T-helper 1 cell (primary cell): ENCODE measurements at regions not wholly inside any gene's neighbourhood (a gene's known extent, or its start where the extent isn't known, plus 50 kb on each side); places are given as distances from the start of the nearest gene placed in this dataset.
A peak's percentile ranks its signal among the peaks of the same experiment; 100 is the strongest.
"Not testable (repeated sequence)": the region's sequence is repeated elsewhere in the genome, so short reads cannot be mapped to it uniquely, and the experiment has no call there.

Experiments
- DNase-seq, 5 donors: peaks; one replicate each; pipeline ENCODE4 v3.0.0-alpha.2; 2012 to 2020

DNA sequence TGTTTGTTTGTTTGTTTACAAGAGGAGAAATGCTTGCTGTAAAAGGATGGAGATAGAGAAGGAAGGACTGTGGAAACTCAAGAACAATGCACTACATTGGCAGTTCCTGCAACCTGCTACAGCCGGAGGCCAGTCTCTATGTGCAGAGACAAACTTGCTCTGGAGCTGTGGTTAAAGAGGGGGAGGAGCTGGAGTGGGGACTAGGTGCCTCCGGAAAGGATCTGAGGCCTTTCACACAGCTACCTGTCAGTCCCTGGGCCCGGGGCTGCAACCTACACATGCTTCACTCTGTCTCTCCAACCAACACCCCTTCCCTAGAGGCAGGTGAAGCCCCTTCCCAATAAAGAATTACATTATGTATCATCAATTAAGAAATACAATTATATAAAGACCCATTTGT lies 1234.0 kb upstream of the ZEB2 start:
- DNase-seq = no peak

DNA sequence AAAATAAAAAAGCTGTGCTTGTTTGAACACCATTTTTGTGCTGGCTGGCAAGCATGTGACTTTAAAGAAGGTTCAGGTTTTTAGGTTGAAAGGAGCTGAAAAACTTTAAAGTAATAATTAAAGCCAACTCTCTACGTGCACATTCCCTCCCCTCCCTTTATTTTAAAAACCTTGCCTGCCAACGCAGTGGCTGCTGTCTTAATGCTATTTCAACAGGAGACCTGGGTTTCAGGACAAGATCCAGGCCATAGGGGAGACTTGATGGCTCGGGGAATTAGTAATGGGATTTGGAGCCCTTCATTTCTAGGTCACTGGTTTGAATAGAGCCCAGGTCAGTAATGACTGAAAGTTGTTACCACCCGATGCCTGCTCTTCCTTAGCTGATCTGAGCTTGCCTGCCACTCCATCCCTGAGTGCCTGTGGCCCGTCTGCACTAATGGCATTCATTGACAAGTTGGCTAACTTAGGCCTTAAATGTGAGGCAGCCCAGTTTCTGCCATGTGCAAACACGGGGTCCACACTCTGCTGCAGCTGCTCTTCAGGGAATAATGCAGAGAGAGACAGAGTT lies 1233.2 kb upstream of the ZEB2 start:
- no peak for DNase-seq

DNA sequence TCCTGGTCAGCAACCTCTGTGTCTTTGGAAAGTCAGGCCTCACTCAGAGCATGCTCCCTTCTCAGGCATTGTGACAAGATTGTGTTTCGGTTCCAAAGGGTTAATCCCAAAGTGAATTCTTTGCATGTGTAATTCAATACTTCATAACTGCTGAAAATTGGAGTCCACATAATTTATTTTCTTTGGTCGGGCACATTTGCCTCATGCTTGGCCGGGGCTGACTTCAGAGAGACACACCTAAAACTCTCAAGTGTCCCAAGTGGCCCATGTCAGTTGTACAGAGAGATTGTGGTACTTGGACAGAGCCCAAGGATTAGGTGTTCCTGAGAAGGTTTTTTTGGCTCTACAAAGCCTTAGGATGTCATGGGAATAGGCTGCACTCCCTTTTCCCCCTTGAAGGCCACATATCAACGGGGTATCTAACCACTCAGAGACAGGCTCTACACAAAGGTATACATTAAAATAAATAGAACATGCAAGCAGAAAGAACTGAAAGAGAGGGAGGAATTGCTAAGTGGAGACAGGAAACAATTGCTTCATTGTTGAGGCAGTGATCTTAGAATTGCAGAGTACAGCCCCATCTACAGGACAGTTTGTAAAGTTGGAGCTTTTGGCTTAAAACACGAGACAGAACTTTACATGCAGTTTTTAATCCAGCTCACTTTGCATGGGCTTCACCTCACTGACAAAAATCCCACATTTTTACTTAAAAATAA lies 1232.3 kb upstream of the ZEB2 start:
- peak in 1 of 5 donors; percentile 25 for DNase-seq

DNA sequence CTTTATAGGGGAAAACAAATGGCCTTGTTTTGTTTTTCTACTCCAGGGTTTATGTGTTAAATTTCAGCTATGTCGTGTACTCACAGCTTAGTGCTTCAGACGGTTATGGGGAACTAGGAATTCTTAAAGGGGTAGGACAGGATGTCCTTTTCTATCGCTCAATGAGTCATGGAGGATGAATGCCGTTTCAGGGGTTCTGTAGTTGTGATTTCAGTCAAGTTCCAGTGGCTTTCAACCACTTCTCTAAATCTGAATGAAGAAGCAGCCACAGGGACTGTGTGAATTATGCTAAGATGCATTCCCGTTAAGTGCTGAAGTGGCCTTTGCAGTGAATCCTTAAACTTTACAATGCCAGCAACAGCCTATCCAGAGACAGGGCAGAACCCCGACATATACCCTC lies 1231.7 kb upstream of the ZEB2 start:
- peak in 1 of 5 donors; percentile 32 for DNase-seq

DNA sequence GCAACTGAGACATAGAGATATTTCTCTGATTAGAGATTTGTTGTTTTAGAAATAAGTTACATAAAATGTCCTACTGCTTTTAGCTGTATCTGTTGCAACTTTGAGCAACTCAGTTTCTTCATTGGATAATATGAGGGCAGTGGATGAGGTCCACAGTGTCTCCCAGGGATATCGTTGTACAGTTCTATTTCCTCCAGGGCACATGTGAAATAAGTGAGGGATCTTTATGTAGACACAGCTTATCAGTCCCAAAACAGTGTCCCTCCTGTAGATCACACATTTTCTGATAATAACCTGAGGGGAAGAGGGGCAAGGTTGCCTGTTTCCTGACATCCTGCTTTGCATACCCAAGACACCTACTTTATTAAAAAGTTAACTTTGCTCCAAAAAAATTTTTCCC lies 1231.2 kb upstream of the ZEB2 start:
- no peak for DNase-seq

DNA sequence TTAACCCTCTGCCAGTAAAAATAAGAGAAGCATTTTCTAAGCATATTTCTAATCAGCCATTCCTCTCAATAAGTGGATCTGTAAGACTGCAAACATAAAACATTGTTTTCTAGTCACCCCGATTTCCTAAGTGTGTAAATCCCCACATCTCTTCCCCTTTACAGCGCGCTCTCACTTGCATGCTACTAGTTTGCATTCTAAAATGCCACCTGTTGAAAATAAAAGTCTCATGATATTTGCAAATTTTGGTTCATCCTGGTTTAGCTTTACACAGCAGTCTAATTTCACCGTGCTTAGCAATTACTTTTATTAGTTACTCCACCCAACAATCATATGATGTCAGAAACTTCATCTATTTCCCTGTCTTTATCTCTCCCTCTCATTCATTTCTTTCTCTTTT lies 1230.7 kb upstream of the ZEB2 start:
- no peak for DNase-seq

DNA sequence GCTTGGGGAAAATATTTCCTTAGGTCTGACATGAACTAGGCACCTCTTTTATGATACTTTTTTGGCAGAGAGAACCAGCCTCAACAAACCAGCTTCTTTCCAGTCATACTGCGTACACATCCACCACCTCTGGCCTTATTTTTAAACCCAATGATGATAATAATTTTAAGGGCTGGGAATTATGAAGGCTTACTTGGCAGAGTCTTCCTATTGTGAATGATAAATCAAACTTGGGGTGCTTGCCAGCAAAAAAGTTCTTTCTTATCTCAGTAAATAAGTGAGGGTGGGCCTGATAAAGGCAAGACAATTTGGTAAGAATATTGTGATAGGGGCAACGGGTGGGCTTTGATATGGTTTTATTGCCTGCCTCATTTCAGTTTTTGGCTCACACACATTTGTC lies 1230.2 kb upstream of the ZEB2 start:
- DNase-seq = no peak

DNA sequence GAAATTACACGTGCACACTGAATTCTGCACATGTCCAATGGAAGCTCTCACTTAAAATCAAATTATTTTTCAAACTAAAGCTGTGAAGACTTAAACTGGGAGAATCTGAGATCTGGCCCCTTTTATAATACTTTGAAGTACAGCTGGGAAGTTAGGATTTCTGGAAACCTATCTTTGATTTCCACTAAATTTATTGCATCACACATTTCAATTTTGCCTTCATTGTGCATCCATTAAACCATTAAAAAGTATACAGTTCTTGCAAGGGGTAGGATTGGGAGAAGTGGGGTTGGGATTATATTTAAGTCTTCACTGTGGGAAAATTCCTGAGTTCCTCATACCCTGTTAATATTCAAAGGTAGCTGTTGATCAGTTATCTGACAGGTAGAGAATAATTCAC lies 1229.6 kb upstream of the ZEB2 start:
- no peak for DNase-seq

DNA sequence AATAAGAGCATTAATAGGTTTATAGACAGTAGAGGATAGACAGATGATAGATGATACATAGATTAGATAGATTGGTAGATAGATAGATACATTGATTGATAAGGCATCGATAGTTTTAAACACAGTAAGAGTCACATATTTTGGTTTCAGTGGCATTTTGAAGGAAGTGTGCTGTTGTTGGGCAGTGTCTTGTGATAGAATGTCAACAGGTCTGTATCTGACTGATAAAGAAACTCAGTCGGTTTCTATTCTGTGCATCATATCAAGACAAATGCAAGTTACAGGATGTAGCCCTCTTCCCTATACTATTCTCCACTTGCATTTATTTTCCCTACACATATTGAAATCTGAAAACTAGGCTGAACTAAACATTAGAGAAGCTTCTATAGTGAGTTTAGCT lies 1229.0 kb upstream of the ZEB2 start:
- peak in 1 of 5 donors; percentile 53 for DNase-seq

DNA sequence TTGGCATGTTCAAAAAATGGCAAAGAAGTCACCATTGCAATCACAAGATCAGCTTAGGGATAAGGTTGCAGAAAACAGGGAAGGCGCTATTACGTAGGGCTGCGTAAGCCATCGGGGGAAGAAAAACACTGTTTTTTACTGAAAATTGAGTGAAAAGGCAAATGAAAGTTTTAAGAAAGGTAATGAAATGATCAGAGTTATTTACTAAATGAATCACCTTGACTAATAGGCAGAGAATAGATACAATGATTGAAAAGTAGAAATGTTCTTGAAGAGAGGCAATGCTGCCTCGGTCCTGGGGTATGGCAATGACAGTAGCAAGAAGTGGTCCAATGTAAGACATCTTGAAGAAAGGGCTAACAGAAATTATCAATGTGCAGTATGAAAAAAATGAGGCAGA lies 1227.8 kb upstream of the ZEB2 start:
- DNase-seq = no peak

DNA sequence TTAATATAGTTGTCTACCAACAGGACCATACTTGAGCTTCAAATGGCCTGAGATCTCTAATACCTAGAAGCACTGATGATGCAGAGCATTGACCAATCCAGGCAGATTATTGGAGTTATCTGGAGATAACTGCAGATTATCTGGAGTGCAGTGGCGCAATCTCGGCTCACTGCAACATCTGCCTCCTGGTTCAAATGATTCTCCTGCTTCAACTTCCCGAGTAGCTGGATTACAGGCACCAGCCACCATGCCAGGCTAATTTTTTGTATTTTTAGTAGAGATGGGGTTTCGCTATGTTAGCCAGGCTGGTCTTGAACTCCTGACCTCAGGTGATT lies 1225.4 kb upstream of the ZEB2 start:
- DNase-seq = not testable (repeated sequence)

DNA sequence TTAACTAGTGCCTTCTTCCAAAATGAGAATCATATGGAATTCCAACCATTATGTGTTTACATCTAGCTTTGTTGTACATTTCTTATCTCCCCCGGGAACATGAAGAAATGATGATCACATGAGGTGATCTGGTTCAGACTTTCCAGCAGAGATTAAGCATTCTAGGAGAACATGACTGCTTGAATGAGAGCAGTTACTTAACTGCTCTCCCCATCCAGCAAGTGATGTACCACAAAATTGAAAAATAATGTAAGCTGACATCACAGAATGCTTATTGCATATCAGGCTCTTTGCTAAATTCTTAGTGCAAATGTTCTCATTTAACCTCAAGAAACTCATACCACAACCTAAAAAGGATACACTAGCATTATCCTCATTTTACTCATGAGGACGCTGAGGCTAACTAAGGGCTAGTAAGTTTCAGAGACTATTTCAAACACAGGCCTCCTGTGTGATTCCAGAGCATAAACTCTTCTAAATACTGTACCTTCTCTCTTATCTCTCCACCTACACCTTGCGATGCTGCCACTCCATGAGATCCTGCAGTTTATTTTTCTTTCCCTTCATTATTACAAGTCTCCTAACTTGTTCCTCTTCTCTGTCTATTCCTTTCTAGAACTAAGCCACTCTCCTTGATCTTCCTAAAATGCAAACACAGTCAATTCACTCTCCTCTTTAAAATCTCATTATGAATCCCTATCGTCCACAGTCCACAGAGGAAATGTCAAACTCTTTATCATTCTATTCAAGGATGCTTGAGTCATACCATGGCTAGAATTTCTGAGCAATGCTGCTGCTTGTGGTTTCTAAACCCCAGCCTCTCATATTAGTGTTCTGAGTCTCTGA lies 1224.8 kb upstream of the ZEB2 start:
- DNase-seq = peak in 1 of 5 donors; percentile 52

DNA sequence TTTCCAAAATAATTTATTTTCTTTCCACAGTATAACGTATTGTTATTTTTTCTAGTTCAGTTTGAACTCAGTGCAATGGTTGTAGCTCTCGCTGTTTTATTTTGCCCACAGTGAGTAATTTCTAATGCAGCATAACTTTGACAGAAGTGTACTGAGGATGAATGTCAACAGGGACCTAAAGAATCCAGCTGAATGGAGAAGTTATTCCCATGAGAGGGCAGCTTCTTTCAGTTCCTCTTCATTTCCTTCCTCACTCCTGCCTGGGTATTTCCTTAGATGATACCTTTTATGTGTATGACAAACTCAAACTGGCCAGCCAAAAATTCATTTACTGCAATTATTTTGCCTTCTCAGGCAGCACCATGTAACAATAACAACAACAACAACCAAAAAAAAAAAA lies 1223.1 kb upstream of the ZEB2 start:
- DNase-seq = no peak

DNA sequence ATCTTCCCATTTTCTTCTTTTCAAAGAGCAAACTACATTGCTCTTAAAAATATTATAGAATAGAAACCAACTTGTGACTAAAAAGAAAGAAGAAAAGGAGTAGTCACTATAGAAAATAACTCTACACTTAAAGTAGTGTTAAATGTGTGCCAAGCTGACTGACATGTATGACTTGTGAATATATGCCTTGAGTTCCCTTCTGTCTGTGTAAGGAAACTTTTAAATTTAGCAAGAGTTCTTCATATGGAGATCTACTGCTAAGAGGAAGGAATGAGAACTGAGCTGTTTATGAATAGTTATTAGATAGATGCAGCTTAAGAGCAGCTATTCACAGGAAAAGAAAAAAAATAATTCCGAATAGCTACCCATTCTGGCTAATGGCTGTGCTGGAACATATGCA lies 1221.7 kb upstream of the ZEB2 start:
- DNase-seq = no peak

DNA sequence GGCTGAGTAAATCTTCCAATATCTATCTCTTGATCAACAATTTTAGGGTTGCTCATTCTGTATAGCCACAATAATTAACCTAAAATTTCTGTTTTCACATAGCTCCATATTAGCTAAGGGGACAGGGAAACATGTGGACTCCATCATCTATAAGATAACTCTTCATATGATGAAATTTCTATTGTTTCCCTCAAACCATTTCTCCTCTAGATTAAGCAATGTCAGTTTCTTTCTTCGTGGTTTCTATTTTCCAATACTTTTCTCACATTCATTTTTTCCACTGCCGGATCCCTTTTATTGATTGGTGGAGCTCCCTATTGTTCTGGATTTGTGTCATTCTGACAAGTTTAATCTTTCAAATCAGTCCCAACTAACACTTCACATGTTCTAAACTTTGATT lies 1221.3 kb upstream of the ZEB2 start:
- no peak for DNase-seq

DNA sequence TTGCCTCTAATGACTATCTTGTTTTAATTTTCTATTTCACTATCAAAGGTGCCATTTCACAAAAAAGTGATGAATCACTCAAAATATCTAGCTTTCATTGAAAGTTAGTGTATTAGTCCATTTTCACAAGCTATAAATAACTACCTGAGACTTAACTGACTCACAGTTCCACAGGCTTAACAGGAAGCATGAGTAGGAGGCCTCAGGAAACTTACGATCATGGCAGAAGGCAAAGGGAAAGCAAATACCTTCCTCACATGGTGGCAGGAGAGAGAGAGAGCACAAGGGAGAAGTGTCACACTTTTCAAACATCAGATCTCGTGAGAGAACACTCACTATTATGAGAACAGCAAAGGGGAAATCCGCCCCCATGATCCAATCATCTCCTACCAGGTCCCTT lies 1220.4 kb upstream of the ZEB2 start:
- no peak for DNase-seq

DNA sequence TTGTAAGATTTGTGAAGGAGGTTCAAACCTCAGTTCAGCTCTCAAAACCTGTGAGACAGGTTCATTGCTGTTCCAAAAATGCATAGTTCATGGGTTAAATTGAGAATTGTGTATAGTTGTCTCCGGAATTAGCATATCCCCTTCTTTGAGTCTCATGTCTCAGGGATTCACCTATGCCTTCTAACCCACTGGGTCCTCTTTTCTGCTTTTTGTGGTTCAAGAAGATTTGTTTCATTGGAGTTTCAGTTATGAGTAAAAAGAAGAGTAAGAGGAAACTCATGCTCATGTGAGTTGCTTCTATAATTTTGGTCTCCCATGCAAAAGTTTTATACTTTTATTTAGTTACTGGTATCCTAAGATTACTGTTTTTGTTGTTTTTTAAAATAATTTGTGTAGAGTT lies 1219.8 kb upstream of the ZEB2 start:
- no peak for DNase-seq

DNA sequence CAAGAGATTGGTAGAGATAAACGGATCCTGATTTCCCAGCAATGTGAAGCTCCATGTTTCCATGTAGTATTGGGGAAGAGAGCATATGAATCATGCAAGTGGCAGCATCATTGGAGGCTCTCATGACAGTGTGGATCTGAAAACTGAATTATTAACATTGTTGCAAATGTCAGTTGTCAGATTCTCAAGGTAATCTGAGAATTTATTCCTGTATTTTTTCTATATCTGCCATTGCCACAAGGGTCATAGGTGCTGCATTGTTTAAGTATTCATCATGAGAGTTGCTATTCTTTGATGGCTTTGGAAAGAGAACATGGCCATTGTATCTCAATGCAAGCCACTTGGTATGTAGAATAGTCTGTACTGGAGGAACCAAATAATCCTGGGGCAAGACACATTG lies 1217.0 kb upstream of the ZEB2 start:
- DNase-seq = no peak

DNA sequence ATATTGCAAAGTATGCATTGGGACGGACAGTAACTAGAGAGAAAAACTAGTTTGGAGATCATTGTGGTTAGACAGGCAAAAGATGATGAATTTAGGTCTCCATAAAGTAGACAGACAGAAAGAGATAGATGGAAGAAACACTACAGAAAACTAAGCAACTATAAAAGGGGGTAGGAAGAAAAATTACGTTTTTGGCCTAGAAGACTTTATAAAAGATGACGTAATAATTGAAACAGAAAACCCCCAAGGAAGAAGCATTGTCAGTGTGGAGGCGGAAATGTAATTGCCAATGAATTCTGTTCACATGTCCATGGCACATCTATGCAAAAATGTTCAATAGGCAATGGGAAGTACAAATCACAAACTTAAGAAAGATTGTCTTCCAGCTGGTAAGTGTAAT lies 1211.5 kb upstream of the ZEB2 start:
- DNase-seq = no peak

DNA sequence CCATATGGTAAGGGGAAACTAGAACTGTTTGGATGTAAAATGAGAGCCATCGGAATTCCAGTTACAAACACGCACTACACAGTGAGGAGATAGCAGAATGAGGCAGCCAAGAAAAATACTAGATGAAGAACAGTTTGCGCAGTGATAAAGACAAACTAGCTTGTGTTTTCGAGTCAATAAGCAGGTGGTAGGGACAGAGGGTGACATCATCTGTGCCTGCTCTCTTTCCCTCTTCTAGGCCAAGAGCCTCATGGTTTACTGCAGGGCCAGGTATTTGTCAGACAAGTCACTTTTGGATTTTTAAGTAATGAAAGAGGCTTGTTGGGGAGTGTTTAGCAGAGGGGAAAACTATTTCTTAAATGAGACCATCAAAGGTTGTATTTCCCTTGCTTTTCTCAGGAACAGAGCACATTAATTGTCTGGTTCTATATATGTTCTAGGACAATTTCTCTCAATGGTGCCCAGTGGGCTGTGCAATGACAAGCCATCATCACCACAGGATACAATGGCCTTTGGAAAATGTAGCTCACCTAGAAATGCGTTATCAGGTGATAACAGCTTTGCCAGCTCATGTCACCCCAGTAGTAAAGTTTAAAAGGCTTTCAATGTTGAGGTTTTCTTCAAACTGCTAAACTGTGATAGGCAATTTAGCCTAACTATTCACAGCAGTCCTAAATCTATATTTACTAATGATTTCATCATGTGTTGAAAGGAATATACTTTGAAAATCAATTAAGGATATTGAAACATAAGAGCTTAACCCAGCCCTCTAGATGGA lies 1210.3 kb upstream of the ZEB2 start:
- DNase-seq = no peak

DNA sequence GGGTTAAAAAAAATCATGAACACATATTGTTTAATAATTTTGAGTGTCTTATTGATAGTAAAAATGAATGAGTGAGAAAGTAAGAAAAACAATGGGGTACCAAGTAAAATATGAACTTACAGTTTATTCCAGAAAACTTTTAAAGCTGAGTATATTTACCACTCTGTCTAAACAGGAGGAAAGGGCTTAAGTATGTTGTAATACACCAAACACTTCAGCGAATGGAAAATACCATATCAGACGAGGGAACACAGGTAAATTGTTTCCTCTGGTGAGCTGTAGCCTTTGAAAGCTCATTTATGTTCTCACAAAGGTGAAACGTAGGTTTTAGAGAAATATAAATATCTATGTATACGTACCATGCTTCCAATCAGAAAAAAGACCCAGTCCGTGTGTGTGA lies 1209.6 kb upstream of the ZEB2 start:
- no peak for DNase-seq

DNA sequence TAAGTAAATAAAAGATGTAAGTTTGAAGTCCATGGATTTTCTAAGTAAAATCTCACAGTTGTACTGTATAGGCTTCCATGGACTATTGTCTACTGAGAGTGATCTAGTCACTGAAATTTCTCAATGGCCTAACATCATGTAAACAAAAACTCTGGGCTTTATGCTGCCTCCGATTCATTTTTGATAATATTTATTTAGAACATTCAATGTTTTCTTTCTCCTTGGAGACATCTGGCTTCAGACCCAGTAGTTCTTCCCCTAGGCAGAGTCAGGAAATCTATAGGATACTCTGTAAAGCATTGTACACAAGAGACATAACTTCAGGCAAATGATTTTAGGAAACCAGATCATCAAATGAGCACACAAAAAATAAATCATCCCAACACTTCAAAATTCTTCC lies 1208.6 kb upstream of the ZEB2 start:
- DNase-seq = no peak

DNA sequence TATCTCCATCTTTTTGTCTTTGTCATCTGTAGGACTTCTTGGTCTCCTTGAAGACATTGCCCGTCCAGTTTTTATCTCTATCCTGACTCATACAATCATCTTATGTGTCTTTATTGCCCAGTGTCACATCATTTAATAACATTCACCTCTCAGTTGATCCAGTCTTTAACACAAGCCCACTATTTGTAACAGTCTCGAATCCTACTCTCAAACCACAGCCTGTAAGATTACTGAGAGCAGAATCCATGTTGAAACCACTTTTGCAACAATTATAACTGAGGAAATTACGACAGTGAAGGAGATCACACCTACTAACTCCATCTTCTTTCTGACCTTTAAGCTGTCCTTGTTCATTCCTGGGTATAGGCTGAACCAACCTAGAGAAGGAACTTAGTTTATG lies 1206.0 kb upstream of the ZEB2 start:
- no peak for DNase-seq
